ENCODE measurements at regions not wholly inside any gene's neighbourhood (a gene's known extent, or its start where the extent isn't known, plus 50 kb on each side); places are given as distances from the start of the nearest gene placed in this dataset.

GRCh38 chr5:120086081-120086480, 378.0 kb upstream of the PRR16 start:
- dilution Hi-C loops (cut with MboI; ENCODE audit: extremely low pct_ligation_motif_present, low sequenced_read_pairs), result no loop called here
- no peak overlapping the region for H3K27ac ChIP-seq (ENCODE audit: control insufficient read depth, insufficient read depth, low read length)
- no peaks in the 10 kb centered on the region for H3K79me2 ChIP-seq (ENCODE audit: control insufficient read depth, insufficient read depth, low read length)
- H3K9me3 ChIP-seq (ENCODE audit: control insufficient read depth, low read depth, low read length), result no peaks in the 10 kb centered on the region
- H3K4me1 ChIP-seq (ENCODE audit: control insufficient read depth, extremely low read depth, insufficient read depth, low read length), result no peaks in the 10 kb centered on the region
- no peak overlapping the region for H3K9ac ChIP-seq (ENCODE audit: control insufficient read depth, extremely low read depth, insufficient read depth, low read length)
- TF ChIP-seq CTCF (optimal IDR thresholded peaks at IDR 0.05 in 1 of 3, IDR thresholded peaks at IDR 0.05 in 1 of 3, conservative IDR thresholded peaks at IDR 0.05 in 1 of 3; ENCODE audit: extremely low read depth in 1 of 3, insufficient read depth in 2 of 3, low read length in 3 of 3) (no peak), EZH2 (IDR thresholded peaks at IDR 0.05; ENCODE audit: low read length) (no peak)
- H4K20me1 ChIP-seq (ENCODE audit: control insufficient read depth, extremely low read depth, insufficient read depth, low read length), result no peaks in the 10 kb centered on the region
- FAIRE-seq (no peak), DNase-seq (ENCODE audit: low read depth, low spot score) (no peak)
- H3K36me3 ChIP-seq (ENCODE audit: control insufficient read depth in 2 of 2, extremely low read depth in 1 of 2, insufficient read depth in 2 of 2, low read length in 2 of 2), result no peaks in the 10 kb centered on the region
- no peak overlapping the region for H3K4me2 ChIP-seq (ENCODE audit: control insufficient read depth, extremely low read depth, insufficient read depth, low read depth, low read length)
- H2AFZ ChIP-seq (ENCODE audit: control insufficient read depth, low read length), result no peak overlapping the region
- H3K9me1 ChIP-seq (ENCODE audit: control insufficient read depth, extremely low read depth, insufficient read depth, low read length), result no peaks in the 10 kb centered on the region
- no peaks in the 10 kb centered on the region for H3K27me3 ChIP-seq (ENCODE audit: control insufficient read depth, extremely low read depth, insufficient read depth, low read length)
- H3K4me3 ChIP-seq (ENCODE audit: control insufficient read depth in 2 of 3, extremely low read depth in 1 of 3, insufficient read depth in 2 of 3, low read depth in 1 of 3, low read length in 3 of 3), result no peak overlapping the region

DNA sequence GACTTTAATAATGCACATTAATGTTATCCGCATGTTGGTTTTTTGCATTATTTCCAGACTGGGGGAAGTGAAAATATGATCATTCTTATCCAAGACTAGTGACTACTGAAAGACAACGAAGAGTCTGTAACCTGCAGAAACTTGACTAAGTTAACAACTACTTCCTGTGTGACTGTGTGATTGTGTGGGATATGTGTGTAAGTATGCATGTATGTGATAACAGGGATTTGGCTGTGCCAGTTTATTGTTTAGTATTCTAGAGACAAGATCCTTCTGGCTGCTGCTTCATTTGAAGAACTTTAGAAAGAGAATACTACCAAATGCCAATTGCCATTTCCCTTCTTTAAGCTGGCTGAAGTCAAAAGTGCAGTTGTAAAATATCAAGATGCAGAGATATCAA, 375.7 kb upstream of the PRR16 start:
- Histone ChIP-seq H3K36me3 (ENCODE audit: control insufficient read depth in 2 of 2, extremely low read depth in 1 of 2, insufficient read depth in 2 of 2, low read length in 2 of 2) (no peaks in the 10 kb centered on the region), H3K27ac (ENCODE audit: control insufficient read depth, insufficient read depth, low read length) (no peak overlapping the region), H3K4me1 (ENCODE audit: control insufficient read depth, extremely low read depth, insufficient read depth, low read length) (no peaks in the 10 kb centered on the region), H3K79me2 (ENCODE audit: control insufficient read depth, insufficient read depth, low read length) (no peaks in the 10 kb centered on the region), H3K9me3 (ENCODE audit: control insufficient read depth, low read depth, low read length) (no peaks in the 10 kb centered on the region), H4K20me1 (ENCODE audit: control insufficient read depth, extremely low read depth, insufficient read depth, low read length) (no peaks in the 10 kb centered on the region), H3K4me3 (ENCODE audit: control insufficient read depth in 2 of 3, extremely low read depth in 1 of 3, insufficient read depth in 2 of 3, low read depth in 1 of 3, low read length in 3 of 3) (no peak overlapping the region), H3K4me2 (ENCODE audit: control insufficient read depth, extremely low read depth, insufficient read depth, low read depth, low read length) (no peak overlapping the region), H3K27me3 (ENCODE audit: control insufficient read depth, extremely low read depth, insufficient read depth, low read length) (no peaks in the 10 kb centered on the region), H3K9ac (ENCODE audit: control insufficient read depth, extremely low read depth, insufficient read depth, low read length) (no peak overlapping the region), H3K9me1 (ENCODE audit: control insufficient read depth, extremely low read depth, insufficient read depth, low read length) (no peaks in the 10 kb centered on the region), H2AFZ (ENCODE audit: control insufficient read depth, low read length) (no peak overlapping the region)
- no peak for FAIRE-seq
- no peak for TF ChIP-seq EZH2 (IDR thresholded peaks at IDR 0.05; ENCODE audit: low read length)
- no peak for TF ChIP-seq CTCF (optimal IDR thresholded peaks at IDR 0.05 in 1 of 3, IDR thresholded peaks at IDR 0.05 in 1 of 3, conservative IDR thresholded peaks at IDR 0.05 in 1 of 3; ENCODE audit: extremely low read depth in 1 of 3, insufficient read depth in 2 of 3, low read length in 3 of 3)
- dilution Hi-C loops (cut with MboI; ENCODE audit: extremely low pct_ligation_motif_present, low sequenced_read_pairs), result no loop called here
- no peak for DNase-seq (ENCODE audit: low read depth, low spot score)
